Breast epithelium (tissue), 4 donors: ENCODE measurements at regions not wholly inside any gene's neighbourhood (a gene's known extent, or its start where the extent isn't known, plus 50 kb on each side); places are given as distances from the start of the nearest gene placed in this dataset.

Experiments used
- DNase-seq, 2 donors: peaks; one replicate each; pipeline ENCODE4 v3.0.0-alpha.2; 2019; ENCODE audit warnings: low spot score in 2 of 2
- H3K27ac ChIP-seq, 2 donors: fragments of 200-600 bp; sonication (generic) in 1 of 2; one replicate each; pipeline ENCODE4 v1.5.1; 2016 to 2019; ENCODE audit warnings: mild to moderate bottlenecking in 1 of 2
- H3K27me3 ChIP-seq, 2 donors: fragments of 200-600 bp; sonication (generic) in 1 of 2; one replicate each; pipeline versions ENCODE4 v1.5.1 to v1.6.0; 2017 to 2019; ENCODE audit warnings: control low read depth in 1 of 2, mild to moderate bottlenecking in 1 of 2
- H3K36me3 ChIP-seq: fragments of 200-600 bp; one replicate; pipeline ENCODE4 v1.5.1; 2019
- H3K4me1 ChIP-seq, 2 donors: fragments of 200-600 bp; sonication (generic); one replicate each; pipeline ENCODE4 v1.5.1; 2016 to 2019; ENCODE audit warnings: control low read depth in 1 of 2
- H3K4me3 ChIP-seq, 3 donors: fragments of 200-600 bp; sonication (generic); 1 replicate in 2 of 3; 2 replicates in 1 of 3; pipeline ENCODE4 v1.5.1; 2016 to 2019; ENCODE audit warnings: mild to moderate bottlenecking in 3 of 3, moderate library complexity in 2 of 3
- H3K9me3 ChIP-seq, 2 donors: fragments of 200-600 bp; sonication (generic) in 1 of 2; one replicate each; pipeline ENCODE4 v1.5.1; 2016 to 2019; ENCODE audit warnings: control low read depth in 1 of 2
- CTCF ChIP-seq, 3 donors: fragments of 450-650 bp; IDR thresholded peaks; one replicate each; pipeline ENCODE4 v1.5.1; 2016 to 2017; ENCODE audit warnings: antibody characterized with exemption in 3 of 3, mild to moderate bottlenecking in 3 of 3, moderate library complexity in 3 of 3
- POLR2A ChIP-seq: fragments of 450-650 bp; IDR thresholded peaks from one replicate; pipeline ENCODE4 v1.6.1; 2016; ENCODE audit warnings: antibody characterized with exemption, mild to moderate bottlenecking, moderate library complexity
- POLR2AphosphoS5 ChIP-seq, 3 donors: sonication (generic); formaldehyde crosslinking; IDR thresholded peaks; one replicate each; pipeline ENCODE4 v1.6.1; 2017; ENCODE audit warnings: antibody characterized with exemption in 3 of 3
- intact Hi-C: fragments of 100-400 bp; cut with DNase I; formaldehyde crosslinking; loops from one replicate; pipeline ENCODE4 v1.15.1; 2023; ENCODE audit warnings: low total_unique reads

DNA sequence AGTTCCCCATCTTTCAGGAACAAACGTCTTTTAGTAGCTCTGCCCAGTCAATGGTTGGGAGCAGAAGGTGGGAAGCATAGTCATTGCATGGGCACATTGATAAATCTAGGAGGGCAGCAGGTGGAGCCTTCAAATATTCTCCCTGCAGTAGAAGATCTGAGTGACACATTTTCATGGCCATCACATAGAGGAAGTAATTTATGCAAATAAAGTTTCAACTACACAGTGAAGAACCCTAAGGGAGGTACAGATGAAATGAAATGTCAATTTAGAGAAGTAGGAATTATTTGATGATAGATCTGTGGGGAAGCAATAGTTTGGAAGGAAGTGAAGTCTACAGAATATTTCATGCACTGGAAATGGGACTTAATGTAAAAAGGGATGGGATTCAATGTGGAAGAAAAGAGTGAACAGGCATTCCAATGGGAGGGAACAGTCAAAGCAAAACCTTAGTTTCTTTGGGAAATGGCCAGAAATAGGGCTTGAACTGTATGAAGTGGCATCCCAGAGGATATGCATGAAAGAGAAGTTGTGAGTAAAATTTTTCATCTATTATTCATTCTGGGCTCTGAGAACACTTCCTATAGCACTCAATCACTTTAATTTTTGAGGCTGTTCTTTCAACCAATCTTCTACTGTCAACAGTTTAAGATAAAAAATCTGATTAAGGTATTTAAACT lies 256.2 kb upstream of the LUZP2 start:
- H3K4me3 ChIP-seq: no peak overlapping the region

GRCh38 chr11:24246715-24247114 lies 250.1 kb upstream of the LUZP2 start:
- Histone ChIP-seq H3K36me3 (no peaks in the 10 kb centered on the region), H3K27ac (no peak overlapping the region), H3K4me3 (no peak overlapping the region), H3K9me3 (no peaks in the 10 kb centered on the region), H3K4me1 (no peaks in the 10 kb centered on the region), H3K27me3 (no peaks in the 10 kb centered on the region)
- no peak for TF ChIP-seq POLR2A
- TF ChIP-seq POLR2AphosphoS5 (IDR thresholded peaks at IDR 0.05): no peak
- TF ChIP-seq CTCF (IDR thresholded peaks at IDR 0.05): no peak
- DNase-seq: no peak
- intact Hi-C loops: no loop called here

More for the DNA sequence above, 256.2 kb upstream of the LUZP2 start:
- DNase-seq: no peak
- H3K9me3 ChIP-seq: no peaks in the 10 kb centered on the region
- no peaks in the 10 kb centered on the region for H3K36me3 ChIP-seq
- no peaks in the 10 kb centered on the region for H3K27me3 ChIP-seq
- intact Hi-C loops: no loop called here
- H3K4me1 ChIP-seq: no peaks in the 10 kb centered on the region
- no peak overlapping the region for H3K27ac ChIP-seq
- no peak for TF ChIP-seq POLR2A
- no peak for TF ChIP-seq POLR2AphosphoS5 (IDR thresholded peaks at IDR 0.05)
- TF ChIP-seq CTCF (IDR thresholded peaks at IDR 0.05): no peak

DNA sequence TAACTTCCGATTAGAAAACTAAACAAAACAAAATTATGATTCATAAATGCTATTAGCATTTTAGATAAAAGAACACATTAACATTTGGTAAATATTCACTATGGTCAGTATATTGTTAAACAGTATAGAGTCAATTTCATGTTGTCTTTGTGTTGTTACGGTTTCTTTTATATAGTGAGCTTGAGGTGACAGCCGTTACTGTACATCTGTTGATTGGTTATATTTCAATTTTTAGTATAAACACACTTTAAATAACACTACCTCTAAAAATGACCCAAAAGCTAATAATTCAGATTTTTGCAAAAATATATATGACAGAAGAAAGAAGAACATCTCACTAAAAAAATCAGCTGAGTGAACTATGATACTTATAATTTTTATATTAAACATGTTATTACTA lies 249.0 kb upstream of the LUZP2 start:
- TF ChIP-seq POLR2AphosphoS5 (IDR thresholded peaks at IDR 0.05) (no peak), POLR2A (no peak), CTCF (IDR thresholded peaks at IDR 0.05) (no peak)
- no peaks in the 10 kb centered on the region for H3K36me3 ChIP-seq
- intact Hi-C loops: no loop called here
- no peaks in the 10 kb centered on the region for H3K4me1 ChIP-seq
- no peaks in the 10 kb centered on the region for H3K27me3 ChIP-seq
- no peaks in the 10 kb centered on the region for H3K9me3 ChIP-seq
- DNase-seq: no peak
- no peak overlapping the region for H3K27ac ChIP-seq
- no peak overlapping the region for H3K4me3 ChIP-seq

DNA sequence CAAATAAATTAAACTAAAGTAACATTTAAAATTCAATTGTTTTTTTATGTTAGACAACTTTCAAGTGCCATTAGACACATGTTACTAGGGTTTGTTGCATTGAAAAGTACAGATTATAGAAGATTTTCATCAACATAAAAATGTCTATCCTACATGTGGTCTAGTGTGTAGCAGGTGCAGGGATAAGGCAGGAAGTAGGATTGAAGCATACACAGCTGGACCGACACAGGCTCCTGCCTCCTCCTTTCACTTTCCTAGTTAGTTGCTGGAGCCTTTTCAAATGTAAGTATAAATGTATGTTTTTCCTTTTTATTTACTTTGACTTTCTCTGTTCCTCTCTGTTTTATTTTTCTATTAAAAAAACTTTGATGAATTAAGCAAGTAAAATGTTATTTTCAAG lies 246.9 kb upstream of the LUZP2 start:
- intact Hi-C loops: no loop called here
- no peaks in the 10 kb centered on the region for H3K4me1 ChIP-seq
- H3K4me3 ChIP-seq: no peak overlapping the region
- no peak for TF ChIP-seq POLR2A
- H3K36me3 ChIP-seq: no peaks in the 10 kb centered on the region
- no peaks in the 10 kb centered on the region for H3K9me3 ChIP-seq
- DNase-seq: no peak
- H3K27ac ChIP-seq: no peak overlapping the region
- H3K27me3 ChIP-seq: no peaks in the 10 kb centered on the region

- Histone ChIP-seq H3K27me3 (no peaks in the 10 kb centered on the region), H3K4me1 (no peaks in the 10 kb centered on the region), H3K27ac (no peak overlapping the region), H3K36me3 (no peaks in the 10 kb centered on the region), H3K9me3 (no peaks in the 10 kb centered on the region), H3K4me3 (no peak overlapping the region)
- TF ChIP-seq POLR2AphosphoS5 (IDR thresholded peaks at IDR 0.05) (no peak), POLR2A (no peak), CTCF (IDR thresholded peaks at IDR 0.05) (no peak)
- intact Hi-C loops: no loop called here
- DNase-seq: no peak
Observed at GRCh38 chr11:24253237-24253760, 243.6 kb upstream of the LUZP2 start.
